LNCaP clone FGC (cell line): ENCODE measurements at regions not wholly inside any gene's neighbourhood (a gene's known extent, or its start where the extent isn't known, plus 50 kb on each side); places are given as distances from the start of the nearest gene placed in this dataset.

ENCODE experiments used
- DNase-seq: peaks from one replicate; pipeline ENCODE4 v3.0.0-alpha.2; 2011; ENCODE audit warnings: low read depth
- H3K4me3 ChIP-seq: 2 replicates; pipeline ENCODE4 v1.5.1; 2011; ENCODE audit warnings: mild to moderate bottlenecking, low read depth, low read length, control low read depth
- TF ChIP-seq, protein P1 (sequence below): IDR thresholded peaks from 2 replicates; pipeline ENCODE4 v1.5.1; 2012; ENCODE audit warnings: mild to moderate bottlenecking; ENCODE audit not compliant: control insufficient read depth, insufficient read depth; ENCODE audit errors: extremely low read depth

DNA sequence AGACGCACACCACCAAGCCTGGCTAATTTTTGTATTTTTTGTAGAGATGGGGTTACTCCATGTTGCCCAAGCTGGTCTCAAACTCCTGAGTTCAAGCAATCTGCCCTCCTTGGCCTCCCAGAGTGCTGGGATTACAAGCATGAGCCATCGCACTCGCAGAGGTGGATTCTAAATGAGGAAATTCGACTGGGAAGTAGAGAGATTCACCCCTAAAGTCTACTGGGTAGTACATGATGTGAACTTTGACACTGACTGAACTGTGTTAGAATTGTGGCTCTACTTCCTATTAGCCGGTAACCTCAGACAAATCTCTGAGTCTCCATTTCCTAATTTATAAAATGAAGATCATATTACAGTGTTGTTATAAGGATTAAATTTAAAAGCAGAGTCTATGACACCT lies 276.0 kb upstream of the NR5A2 start:
- TF ChIP-seq, protein P1, sequence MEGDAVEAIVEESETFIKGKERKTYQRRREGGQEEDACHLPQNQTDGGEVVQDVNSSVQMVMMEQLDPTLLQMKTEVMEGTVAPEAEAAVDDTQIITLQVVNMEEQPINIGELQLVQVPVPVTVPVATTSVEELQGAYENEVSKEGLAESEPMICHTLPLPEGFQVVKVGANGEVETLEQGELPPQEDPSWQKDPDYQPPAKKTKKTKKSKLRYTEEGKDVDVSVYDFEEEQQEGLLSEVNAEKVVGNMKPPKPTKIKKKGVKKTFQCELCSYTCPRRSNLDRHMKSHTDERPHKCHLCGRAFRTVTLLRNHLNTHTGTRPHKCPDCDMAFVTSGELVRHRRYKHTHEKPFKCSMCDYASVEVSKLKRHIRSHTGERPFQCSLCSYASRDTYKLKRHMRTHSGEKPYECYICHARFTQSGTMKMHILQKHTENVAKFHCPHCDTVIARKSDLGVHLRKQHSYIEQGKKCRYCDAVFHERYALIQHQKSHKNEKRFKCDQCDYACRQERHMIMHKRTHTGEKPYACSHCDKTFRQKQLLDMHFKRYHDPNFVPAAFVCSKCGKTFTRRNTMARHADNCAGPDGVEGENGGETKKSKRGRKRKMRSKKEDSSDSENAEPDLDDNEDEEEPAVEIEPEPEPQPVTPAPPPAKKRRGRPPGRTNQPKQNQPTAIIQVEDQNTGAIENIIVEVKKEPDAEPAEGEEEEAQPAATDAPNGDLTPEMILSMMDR: no peak
- DNase-seq: no peak
- H3K4me3 ChIP-seq: no peak overlapping the region

- TF ChIP-seq, protein P1: no peak
- H3K4me3 ChIP-seq: no peak overlapping the region
- DNase-seq: no peak
Observed at GRCh38 chr1:199751962-199752687, 275.4 kb upstream of the NR5A2 start.

DNA sequence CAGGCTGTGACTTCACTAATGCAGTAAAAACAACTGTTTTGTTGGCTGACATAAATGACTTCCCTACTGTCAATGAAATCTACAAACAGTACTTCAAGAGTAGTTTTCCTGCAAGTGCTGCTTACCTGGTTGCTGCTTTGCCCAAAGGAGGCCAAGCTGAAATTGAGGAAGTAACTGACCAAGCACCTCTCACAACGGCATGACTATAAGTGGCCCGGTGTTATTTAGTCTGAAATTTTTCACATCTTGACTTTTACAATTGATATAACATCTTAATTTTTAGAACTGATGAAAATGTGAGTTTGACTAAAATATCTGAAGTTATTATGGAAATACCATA lies 274.9 kb upstream of the NR5A2 start:
- H3K4me3 ChIP-seq: no peak overlapping the region
- TF ChIP-seq, protein P1: no peak
- DNase-seq: no peak

DNA sequence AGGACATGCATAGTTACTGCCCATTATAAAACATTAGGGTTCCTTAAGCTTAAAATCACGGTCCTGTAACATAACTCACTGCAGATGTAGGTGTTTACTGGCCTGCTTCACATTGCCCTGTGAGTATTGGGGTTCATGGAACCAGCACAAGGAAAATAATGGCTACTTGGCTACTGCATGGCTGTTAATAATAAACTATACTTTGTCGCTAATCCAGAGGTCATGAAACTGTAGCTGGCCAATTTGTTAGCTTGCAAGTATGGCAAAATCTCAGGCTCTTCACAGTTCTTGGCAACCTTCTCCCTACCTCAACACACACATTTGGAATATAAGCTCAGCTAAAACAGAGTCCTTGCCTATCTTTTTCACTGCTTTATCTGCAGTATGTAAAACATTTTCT lies 274.0 kb upstream of the NR5A2 start:
- H3K4me3 ChIP-seq: no peak overlapping the region
- TF ChIP-seq, protein P1: no peak
- DNase-seq: no peak

GRCh38 chr1:199756066-199756465 lies 271.4 kb upstream of the NR5A2 start:
- DNase-seq: no peak
- TF ChIP-seq, protein P1: no peak
- no peak overlapping the region for H3K4me3 ChIP-seq

- no peak overlapping the region for H3K4me3 ChIP-seq
- TF ChIP-seq, protein P1: no peak
- no peak for DNase-seq
Observed at GRCh38 chr1:199758626-199759255, 268.8 kb upstream of the NR5A2 start.

GRCh38 chr1:199759268-199759730 lies 268.2 kb upstream of the NR5A2 start:
- DNase-seq: no peak
- no peak overlapping the region for H3K4me3 ChIP-seq
- TF ChIP-seq, protein P1: no peak
